Stomach (tissue), 4 donors: ENCODE measurements at regions not wholly inside any gene's neighbourhood (a gene's known extent, or its start where the extent isn't known, plus 50 kb on each side); places are given as distances from the start of the nearest gene placed in this dataset.

Experiments
- CTCF ChIP-seq, 7 experiments: fragments of 450-650 bp in 4 of 7; fragments of 200-600 bp in 3 of 7; sonication (generic) in 3 of 7; IDR thresholded peaks; one replicate each; pipeline ENCODE4 v1.5.1; 2016 to 2019; ENCODE audit warnings: antibody characterized with exemption in 7 of 7, control low read depth in 2 of 7, mild to moderate bottlenecking in 1 of 7
- EP300 ChIP-seq: sonication (generic); formaldehyde crosslinking; IDR thresholded peaks from one replicate; pipeline ENCODE4 v1.6.1; 2017; ENCODE audit warnings: antibody characterized with exemption
- POLR2A ChIP-seq, 4 donors: fragments of 450-650 bp; IDR thresholded peaks; one replicate each; pipeline ENCODE4 v1.6.1; 2016; ENCODE audit warnings: antibody characterized with exemption in 4 of 4, control low read depth in 2 of 4, mild to moderate bottlenecking in 1 of 4, moderate library complexity in 1 of 4
- POLR2AphosphoS5 ChIP-seq, 3 donors: sonication (generic); formaldehyde crosslinking; IDR thresholded peaks; one replicate each; pipeline ENCODE4 v1.6.1; 2016; ENCODE audit warnings: antibody characterized with exemption in 3 of 3

DNA sequence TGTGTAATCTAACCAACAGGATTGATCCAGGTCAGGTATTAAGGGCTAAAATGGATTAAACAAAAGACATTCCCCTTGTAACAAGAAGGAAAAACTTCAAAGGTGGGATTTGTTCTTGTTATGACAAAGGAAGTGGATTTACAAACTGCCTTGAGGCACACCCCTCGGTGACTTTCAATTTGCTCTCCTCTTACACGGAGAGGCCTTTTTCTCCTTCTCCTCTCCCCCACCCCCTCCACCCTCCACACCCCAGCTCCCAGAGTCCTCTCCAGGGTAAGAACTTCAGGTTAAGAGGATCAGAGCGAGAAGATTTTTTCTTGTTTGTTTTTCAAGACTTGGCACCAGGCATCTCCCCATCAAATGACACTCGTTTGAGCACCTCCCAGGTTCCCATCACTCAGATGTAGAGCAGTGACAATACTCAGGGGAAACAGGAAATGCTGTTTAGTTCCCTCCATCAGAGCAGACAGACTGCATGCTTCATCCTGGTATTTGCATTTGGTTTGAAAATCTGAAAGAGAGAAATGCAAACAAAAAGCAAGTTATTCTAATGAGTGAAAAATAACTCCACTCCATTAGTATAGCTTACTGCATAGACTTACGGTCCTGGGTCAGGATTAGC lies 77.6 kb upstream of the TMEM260 start:
- TF ChIP-seq POLR2A (IDR thresholded peaks at IDR 0.05) (no peak), CTCF (IDR thresholded peaks at IDR 0.05) (no peak), POLR2AphosphoS5 (IDR thresholded peaks at IDR 0.05) (no peak), EP300 (no peak)
